Right ventricle myocardium inferior (tissue), 1 donor: ENCODE measurements at regions not wholly inside any gene's neighbourhood (a gene's known extent, or its start where the extent isn't known, plus 50 kb on each side); places are given as distances from the start of the nearest gene placed in this dataset.
"Not testable (repeated sequence)": the region's sequence is repeated elsewhere in the genome, so short reads cannot be mapped to it uniquely, and the experiment has no call there.

Experiments used
- ATAC-seq: fragments of 200-7000 bp; cut with Tn5 transposase; one replicate; pipeline ENCODE4 v1.9.1; 2020; ENCODE audit warnings: mild to moderate bottlenecking, moderate library complexity
- DNase-seq: peaks from one replicate; pipeline ENCODE4 v3.0.0; 2021; ENCODE audit errors: missing footprints
- intact Hi-C: fragments of 100-400 bp; cut with DNase I; formaldehyde crosslinking; loops from one replicate; pipeline ENCODE4 v1.11.0; 2022
- donor health status: DM: no; HTN: yes; CAD: no; lungs with severe emphysema.

- intact Hi-C loops = no loop called here
- no peak for DNase-seq
- ATAC-seq = no peak
Observed at GRCh38 chr6:91057689-91058088, 470.8 kb upstream of the MAP3K7 start.

- intact Hi-C loops = no loop called here
- DNase-seq = no peak
Observed at GRCh38 chr6:91055959-91056358, 469.1 kb upstream of the MAP3K7 start.

GRCh38 chr6:91052473-91053450 is 465.9 kb upstream of the MAP3K7 start:
- intact Hi-C loops, DNase-seq, ATAC-seq: not testable (repeated sequence)

More at GRCh38 chr6:91055959-91056358, 469.1 kb upstream of the MAP3K7 start:
- no peak for ATAC-seq

GRCh38 chr6:91045161-91045560 is 458.3 kb upstream of the MAP3K7 start:
- DNase-seq (no peak), ATAC-seq (peak; percentile 50)
- intact Hi-C loops = no loop called here

GRCh38 chr6:91043751-91044150 is 456.9 kb upstream of the MAP3K7 start:
- ATAC-seq (no peak), DNase-seq (no peak)
- intact Hi-C loops = no loop called here

GRCh38 chr6:91042656-91043055 is 455.8 kb upstream of the MAP3K7 start:
- intact Hi-C loops = no loop called here
- ATAC-seq (no peak), DNase-seq (no peak)

- no peak for DNase-seq
- intact Hi-C loops = no loop called here
- ATAC-seq = no peak
Observed at GRCh38 chr6:91033964-91034363, 447.1 kb upstream of the MAP3K7 start.

- intact Hi-C loops = no loop called here
- ATAC-seq (no peak), DNase-seq (no peak)
Observed at GRCh38 chr6:91031581-91031980, 444.7 kb upstream of the MAP3K7 start.

- ATAC-seq (no peak), DNase-seq (no peak)
- intact Hi-C loops = no loop called here
Observed at GRCh38 chr6:91029211-91029610, 442.3 kb upstream of the MAP3K7 start.

- DNase-seq (no peak), ATAC-seq (no peak)
- intact Hi-C loops = no loop called here
Observed at GRCh38 chr6:91023529-91023928, 436.7 kb upstream of the MAP3K7 start.

GRCh38 chr6:91020744-91021143 is 433.9 kb upstream of the MAP3K7 start:
- ATAC-seq (no peak), DNase-seq (no peak)
- intact Hi-C loops = no loop called here

- DNase-seq (no peak), ATAC-seq (no peak)
- intact Hi-C loops = no loop called here
Observed at GRCh38 chr6:91018586-91018985, 431.7 kb upstream of the MAP3K7 start.

GRCh38 chr6:91013511-91013910 is 426.6 kb upstream of the MAP3K7 start:
- ATAC-seq = no peak
- no peak for DNase-seq
- intact Hi-C loops = no loop called here

- DNase-seq = no peak
- intact Hi-C loops = no loop called here
- ATAC-seq = no peak
Observed at GRCh38 chr6:90997076-90997475, 410.2 kb upstream of the MAP3K7 start.

- intact Hi-C loops = no loop called here
- no peak for DNase-seq
- ATAC-seq = no peak
Observed at GRCh38 chr6:90993770-90994169, 406.9 kb upstream of the MAP3K7 start.

- ATAC-seq (no peak), DNase-seq (no peak)
- intact Hi-C loops = no loop called here
Observed at GRCh38 chr6:90989763-90990162, 402.9 kb upstream of the MAP3K7 start.

GRCh38 chr6:90984066-90984465 is 397.2 kb upstream of the MAP3K7 start:
- intact Hi-C loops = no loop called here
- no peak for DNase-seq
- no peak for ATAC-seq

GRCh38 chr6:90983462-90983861 is 396.6 kb upstream of the MAP3K7 start:
- no peak for DNase-seq
- intact Hi-C loops = no loop called here
- no peak for ATAC-seq

- no peak for DNase-seq
- intact Hi-C loops = no loop called here
- no peak for ATAC-seq
Observed at GRCh38 chr6:90982581-90982980, 395.7 kb upstream of the MAP3K7 start.

- ATAC-seq (no peak), DNase-seq (no peak)
- intact Hi-C loops = no loop called here
Observed at GRCh38 chr6:90982051-90982450, 395.2 kb upstream of the MAP3K7 start.

- DNase-seq (no peak), ATAC-seq (no peak)
- intact Hi-C loops = no loop called here
Observed at GRCh38 chr6:90978046-90978445, 391.2 kb upstream of the MAP3K7 start.
